ENCODE measurements at regions not wholly inside any gene's neighbourhood (a gene's known extent, or its start where the extent isn't known, plus 50 kb on each side); places are given as distances from the start of the nearest gene placed in this dataset.

DNA sequence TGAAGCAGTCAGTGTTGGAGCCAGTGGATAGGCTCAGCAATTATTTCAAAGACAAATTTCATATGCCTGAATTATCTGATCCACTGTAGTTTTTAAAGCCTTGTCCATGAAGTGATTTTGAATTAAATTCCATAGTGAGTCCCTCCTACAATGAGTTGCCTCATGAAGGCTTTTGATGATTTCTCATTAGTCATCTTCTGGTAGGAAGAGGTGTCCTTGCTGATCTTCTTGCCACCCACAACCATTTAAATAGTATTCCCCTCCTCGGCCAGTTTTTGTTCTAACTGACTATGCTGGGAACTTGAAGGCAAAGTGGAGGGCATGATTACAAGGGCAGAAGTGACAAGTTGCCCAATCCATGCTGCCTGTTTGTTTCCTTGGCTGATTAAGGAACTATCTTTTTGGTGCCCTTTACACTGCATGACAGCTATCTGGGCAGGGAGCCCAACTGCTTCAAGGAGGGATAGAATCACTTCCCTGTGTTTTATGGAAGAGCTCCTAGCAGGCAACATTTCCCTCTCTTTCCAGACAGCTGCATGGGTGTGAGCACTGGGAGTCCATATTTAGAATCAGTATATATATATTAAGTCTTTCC lies 617.5 kb downstream of the ZPLD1 start:
- no peak overlapping the region for H3K27ac ChIP-seq (ENCODE audit: low read depth, low read length)
- no peaks in the 10 kb centered on the region for H3K27me3 ChIP-seq (ENCODE audit: insufficient read depth, low read length)
- H3K9me3 ChIP-seq (ENCODE audit: low read depth, low read length), result no peaks in the 10 kb centered on the region
- TF ChIP-seq, protein P1, sequence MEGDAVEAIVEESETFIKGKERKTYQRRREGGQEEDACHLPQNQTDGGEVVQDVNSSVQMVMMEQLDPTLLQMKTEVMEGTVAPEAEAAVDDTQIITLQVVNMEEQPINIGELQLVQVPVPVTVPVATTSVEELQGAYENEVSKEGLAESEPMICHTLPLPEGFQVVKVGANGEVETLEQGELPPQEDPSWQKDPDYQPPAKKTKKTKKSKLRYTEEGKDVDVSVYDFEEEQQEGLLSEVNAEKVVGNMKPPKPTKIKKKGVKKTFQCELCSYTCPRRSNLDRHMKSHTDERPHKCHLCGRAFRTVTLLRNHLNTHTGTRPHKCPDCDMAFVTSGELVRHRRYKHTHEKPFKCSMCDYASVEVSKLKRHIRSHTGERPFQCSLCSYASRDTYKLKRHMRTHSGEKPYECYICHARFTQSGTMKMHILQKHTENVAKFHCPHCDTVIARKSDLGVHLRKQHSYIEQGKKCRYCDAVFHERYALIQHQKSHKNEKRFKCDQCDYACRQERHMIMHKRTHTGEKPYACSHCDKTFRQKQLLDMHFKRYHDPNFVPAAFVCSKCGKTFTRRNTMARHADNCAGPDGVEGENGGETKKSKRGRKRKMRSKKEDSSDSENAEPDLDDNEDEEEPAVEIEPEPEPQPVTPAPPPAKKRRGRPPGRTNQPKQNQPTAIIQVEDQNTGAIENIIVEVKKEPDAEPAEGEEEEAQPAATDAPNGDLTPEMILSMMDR (IDR thresholded peaks at IDR 0.05; ENCODE audit: extremely low read depth, low read depth, low read length), result no peak
- H4K20me1 ChIP-seq (ENCODE audit: insufficient read depth, low read length), result no peaks in the 10 kb centered on the region
- H3K4me3 ChIP-seq (ENCODE audit: insufficient read depth, low read length), result no peak overlapping the region
- H2AFZ ChIP-seq (ENCODE audit: low read length), result no peak overlapping the region
- H3K4me2 ChIP-seq (ENCODE audit: insufficient read depth, low read length), result no peak overlapping the region
- H3K36me3 ChIP-seq (ENCODE audit: insufficient read depth, low read length), result no peaks in the 10 kb centered on the region
- H3K79me2 ChIP-seq (ENCODE audit: insufficient read depth, low read length), result no peaks in the 10 kb centered on the region
- H3K4me1 ChIP-seq (ENCODE audit: insufficient read depth, low read length), result no peaks in the 10 kb centered on the region
- DNase-seq (ENCODE audit: insufficient read length, low spot score, missing footprints), result no peak

DNA sequence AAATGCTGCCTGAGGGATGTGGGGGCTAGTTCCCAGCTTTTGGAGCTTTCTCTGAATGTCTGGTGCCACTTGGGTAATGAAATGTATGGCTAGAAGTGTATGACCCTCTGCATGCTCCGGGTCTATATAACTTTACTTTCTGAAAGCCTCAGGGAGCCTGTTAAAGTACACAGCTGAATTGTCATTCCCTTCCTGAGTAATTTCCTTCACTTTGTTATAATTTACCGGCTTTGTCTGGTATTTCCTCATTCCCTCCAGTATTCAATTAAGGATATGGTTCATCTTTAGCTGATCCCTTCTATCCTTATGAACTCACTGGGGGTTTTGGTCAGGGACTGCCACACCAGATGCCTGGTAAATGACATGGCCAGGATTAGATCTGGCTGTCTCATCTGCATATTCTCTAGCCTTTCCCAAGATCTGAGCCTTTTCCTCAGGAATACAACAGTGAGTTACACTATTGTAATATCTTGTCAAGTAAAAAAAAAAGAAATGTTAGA lies 620.3 kb downstream of the ZPLD1 start:
- no peak overlapping the region for H3K4me2 ChIP-seq (ENCODE audit: insufficient read depth, low read length)
- H3K36me3 ChIP-seq (ENCODE audit: insufficient read depth, low read length), result no peaks in the 10 kb centered on the region
- TF ChIP-seq, protein P1 (IDR thresholded peaks at IDR 0.05; ENCODE audit: extremely low read depth, low read depth, low read length), result no peak
- no peaks in the 10 kb centered on the region for H4K20me1 ChIP-seq (ENCODE audit: insufficient read depth, low read length)
- no peak overlapping the region for H3K4me3 ChIP-seq (ENCODE audit: insufficient read depth, low read length)
- no peak overlapping the region for H2AFZ ChIP-seq (ENCODE audit: low read length)
- no peak overlapping the region for H3K27ac ChIP-seq (ENCODE audit: low read depth, low read length)
- H3K27me3 ChIP-seq (ENCODE audit: insufficient read depth, low read length), result no peaks in the 10 kb centered on the region
- no peaks in the 10 kb centered on the region for H3K4me1 ChIP-seq (ENCODE audit: insufficient read depth, low read length)
- H3K79me2 ChIP-seq (ENCODE audit: insufficient read depth, low read length), result no peaks in the 10 kb centered on the region
- no peaks in the 10 kb centered on the region for H3K9me3 ChIP-seq (ENCODE audit: low read depth, low read length)
- DNase-seq (ENCODE audit: insufficient read length, low spot score, missing footprints), result no peak

DNA sequence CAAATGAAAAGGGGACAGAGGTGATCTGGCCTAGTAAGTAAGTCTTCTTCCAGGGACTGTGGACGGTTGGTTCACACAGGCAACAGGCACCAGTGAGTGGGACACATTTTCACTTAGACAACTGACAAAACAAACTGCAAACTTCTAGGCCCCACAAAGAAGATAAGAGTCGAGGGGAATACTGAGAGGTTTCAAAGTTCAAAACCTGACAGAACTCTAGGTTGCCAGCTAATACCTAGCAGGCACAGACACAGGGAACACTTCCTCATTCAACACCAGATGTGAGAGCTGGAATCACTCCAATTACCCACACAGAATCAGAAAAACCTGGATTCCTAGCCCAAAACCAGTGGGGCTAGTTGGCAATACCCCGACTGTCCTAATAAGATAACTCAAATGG lies 621.7 kb downstream of the ZPLD1 start:
- no peak overlapping the region for H3K27ac ChIP-seq (ENCODE audit: low read depth, low read length)

DNA sequence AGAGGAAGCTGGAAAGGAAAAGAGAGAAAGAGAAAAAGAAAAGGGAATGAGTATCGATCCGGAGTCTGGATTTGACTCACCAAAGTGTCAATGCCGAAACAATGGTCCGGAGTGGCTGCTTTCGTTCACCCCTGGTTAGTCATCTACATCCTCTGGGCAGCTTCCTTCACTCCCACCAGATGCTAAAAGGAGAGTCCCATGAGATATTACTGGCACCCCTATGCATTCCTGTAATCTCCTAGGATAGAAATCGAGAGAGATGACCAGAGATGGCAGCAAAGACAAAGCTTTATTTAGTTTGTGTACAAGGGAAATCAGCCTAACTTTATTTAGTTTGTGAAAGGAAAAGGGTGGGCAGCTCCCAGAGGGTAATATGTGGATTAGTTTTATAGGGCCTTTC lies 622.2 kb downstream of the ZPLD1 start:
- H3K27me3 ChIP-seq (ENCODE audit: insufficient read depth, low read length), result no peaks in the 10 kb centered on the region
- DNase-seq (ENCODE audit: insufficient read length, low spot score, missing footprints), result peak; percentile 56
- no peaks in the 10 kb centered on the region for H3K9me3 ChIP-seq (ENCODE audit: low read depth, low read length)
- no peak overlapping the region for H2AFZ ChIP-seq (ENCODE audit: low read length)
- no peaks in the 10 kb centered on the region for H4K20me1 ChIP-seq (ENCODE audit: insufficient read depth, low read length)
- no peaks in the 10 kb centered on the region for H3K79me2 ChIP-seq (ENCODE audit: insufficient read depth, low read length)
- H3K36me3 ChIP-seq (ENCODE audit: insufficient read depth, low read length), result no peaks in the 10 kb centered on the region
- TF ChIP-seq, protein P1 (IDR thresholded peaks at IDR 0.05; ENCODE audit: extremely low read depth, low read depth, low read length), result no peak
- H3K4me1 ChIP-seq (ENCODE audit: insufficient read depth, low read length), result no peaks in the 10 kb centered on the region
- no peak overlapping the region for H3K4me3 ChIP-seq (ENCODE audit: insufficient read depth, low read length)
- no peak overlapping the region for H3K4me2 ChIP-seq (ENCODE audit: insufficient read depth, low read length)
- no peak overlapping the region for H3K27ac ChIP-seq (ENCODE audit: low read depth, low read length)

More for the DNA sequence above, 621.7 kb downstream of the ZPLD1 start:
- TF ChIP-seq, protein P1 (IDR thresholded peaks at IDR 0.05; ENCODE audit: extremely low read depth, low read depth, low read length), result no peak
- H3K27me3 ChIP-seq (ENCODE audit: insufficient read depth, low read length), result no peaks in the 10 kb centered on the region
- no peaks in the 10 kb centered on the region for H3K36me3 ChIP-seq (ENCODE audit: insufficient read depth, low read length)
- DNase-seq (ENCODE audit: insufficient read length, low spot score, missing footprints), result no peak
- no peak overlapping the region for H2AFZ ChIP-seq (ENCODE audit: low read length)
- H3K4me2 ChIP-seq (ENCODE audit: insufficient read depth, low read length), result no peak overlapping the region
- no peaks in the 10 kb centered on the region for H4K20me1 ChIP-seq (ENCODE audit: insufficient read depth, low read length)
- no peaks in the 10 kb centered on the region for H3K4me1 ChIP-seq (ENCODE audit: insufficient read depth, low read length)
- H3K79me2 ChIP-seq (ENCODE audit: insufficient read depth, low read length), result no peaks in the 10 kb centered on the region
- no peak overlapping the region for H3K4me3 ChIP-seq (ENCODE audit: insufficient read depth, low read length)
- H3K9me3 ChIP-seq (ENCODE audit: low read depth, low read length), result no peaks in the 10 kb centered on the region

All from osteoblast (primary cell).